ENCODE measurements at regions not wholly inside any gene's neighbourhood (a gene's known extent, or its start where the extent isn't known, plus 50 kb on each side); places are given as distances from the start of the nearest gene placed in this dataset.
A peak's percentile ranks its signal among the peaks of the same experiment; 100 is the strongest.
"Not testable (repeated sequence)": the region's sequence is repeated elsewhere in the genome, so short reads cannot be mapped to it uniquely, and the experiment has no call there.

GRCh38 chr3:16707260-16707659 is 102.0 kb upstream of the DAZL start:
- no peak for DNase-seq (ENCODE audit: low read depth in 4 of 4, low spot score in 1 of 4)

DNA sequence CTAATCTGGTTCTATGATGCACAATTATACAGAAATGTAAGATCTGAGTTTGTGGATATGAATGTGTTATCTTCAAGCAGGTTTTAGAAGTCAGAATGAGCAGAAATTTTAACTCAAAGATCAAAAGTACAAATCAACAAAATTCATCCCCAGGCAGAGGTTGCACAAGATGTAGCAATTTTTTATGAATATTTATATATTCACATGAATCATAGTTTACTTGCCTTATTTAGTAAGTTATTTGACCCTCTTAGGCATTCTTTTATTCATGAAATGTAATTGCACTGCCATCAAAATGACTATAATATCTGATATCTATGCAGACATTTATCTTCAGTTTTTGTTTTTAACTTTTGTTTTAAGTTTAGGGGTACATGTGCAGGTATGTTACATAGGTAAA is 103.1 kb upstream of the DAZL start:
- no peak for DNase-seq (ENCODE audit: low read depth in 4 of 4, low spot score in 1 of 4)

DNA sequence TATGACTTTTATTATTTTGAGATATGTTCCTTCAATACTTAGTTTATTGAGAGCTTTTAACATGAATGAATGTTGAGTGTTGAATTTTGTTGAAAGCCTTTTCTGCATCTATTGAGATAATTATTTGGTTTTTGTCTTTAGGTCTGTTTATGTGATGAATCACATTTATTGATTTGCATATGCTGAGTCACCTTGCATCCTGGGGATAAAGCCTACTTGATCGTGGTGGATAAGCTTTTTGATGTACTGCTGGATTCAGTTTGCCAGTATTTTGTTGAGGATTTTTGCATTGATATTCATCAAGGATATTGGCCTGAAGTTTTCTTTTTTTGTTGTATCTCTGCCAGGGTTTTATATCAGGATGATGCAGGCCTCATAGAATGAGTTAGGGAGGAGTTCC is 106.5 kb upstream of the DAZL start:
- DNase-seq (ENCODE audit: low read depth in 4 of 4, low spot score in 1 of 4), result not testable (repeated sequence)

- DNase-seq (ENCODE audit: low read depth in 4 of 4, low spot score in 1 of 4), result no peak
Measured at GRCh38 chr3:16715281-16715680, 110.1 kb upstream of the DAZL start.

GRCh38 chr3:16719426-16719825 is 114.2 kb upstream of the DAZL start:
- no peak for DNase-seq (ENCODE audit: low read depth in 4 of 4, low spot score in 1 of 4)

DNA sequence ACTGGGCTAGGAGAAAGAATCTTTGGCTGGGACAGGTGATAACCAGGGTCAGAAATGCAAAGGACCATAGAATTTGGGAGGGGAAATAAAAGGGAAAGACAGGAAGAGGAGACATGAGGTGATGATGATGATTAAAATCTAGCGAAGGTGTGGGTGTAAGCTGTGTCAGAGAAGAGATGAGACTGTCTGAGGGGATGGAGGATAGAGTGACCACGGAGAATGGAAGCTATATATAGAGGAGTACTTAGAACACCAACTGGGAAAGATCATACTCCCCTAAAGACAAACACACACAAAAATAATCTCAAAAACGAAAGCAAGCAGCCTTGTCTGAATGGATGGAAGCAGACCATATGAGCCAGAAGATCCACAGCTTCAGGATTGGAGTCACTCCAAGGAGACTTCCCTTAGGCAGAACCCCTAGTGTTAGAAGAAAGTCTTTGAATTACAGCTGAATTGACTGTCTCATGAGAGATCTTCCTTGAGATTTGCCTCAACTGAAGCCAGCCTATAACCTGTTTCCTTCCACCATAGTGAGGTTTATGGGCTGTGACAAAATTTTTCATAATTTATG is 115.2 kb upstream of the DAZL start:
- no peak for DNase-seq (ENCODE audit: low read depth in 4 of 4, low spot score in 1 of 4)

DNA sequence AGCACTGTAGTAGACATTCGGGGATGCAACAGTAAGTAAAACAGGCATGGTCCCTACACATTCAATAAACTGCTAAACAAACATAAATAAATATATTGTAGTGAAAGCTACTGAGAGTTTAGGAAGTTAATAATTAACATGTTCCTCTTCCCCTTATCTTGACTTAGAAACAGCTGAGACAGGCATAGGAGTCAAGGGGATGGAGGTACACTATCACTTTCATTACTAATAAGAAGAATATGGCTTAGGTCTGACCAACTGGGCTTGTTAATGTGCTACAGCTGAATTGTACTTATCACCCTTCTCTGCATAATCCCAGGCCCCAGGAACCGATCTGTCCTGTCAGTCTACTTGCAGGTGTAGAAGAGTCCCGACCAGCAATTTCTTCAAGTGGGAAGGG is 116.3 kb upstream of the DAZL start:
- no peak for DNase-seq (ENCODE audit: low read depth in 4 of 4, low spot score in 1 of 4)

- DNase-seq (ENCODE audit: low read depth in 4 of 4, low spot score in 1 of 4), result no peak
Measured at GRCh38 chr3:16723978-16724377, 118.8 kb upstream of the DAZL start.

DNA sequence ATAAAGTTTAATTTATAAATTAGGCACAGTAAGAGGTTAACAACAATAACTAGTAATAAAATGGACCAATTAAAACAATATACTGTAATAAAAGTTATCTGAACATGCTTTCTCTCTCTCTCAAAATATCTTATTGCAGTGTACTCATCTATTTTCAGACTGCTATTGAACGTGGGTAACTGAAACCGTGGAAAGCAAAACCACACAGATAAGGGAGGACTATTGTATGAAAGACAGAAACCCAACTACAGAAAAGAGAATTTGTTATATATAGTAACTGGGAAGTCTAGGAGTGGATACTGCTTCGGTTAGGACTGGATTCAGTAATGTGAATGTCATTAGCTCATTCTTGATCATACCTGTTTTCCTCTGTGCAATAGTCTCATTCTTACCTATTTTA is 119.3 kb upstream of the DAZL start:
- no peak for DNase-seq (ENCODE audit: low read depth in 4 of 4, low spot score in 1 of 4)

- no peak for DNase-seq (ENCODE audit: low read depth in 4 of 4, low spot score in 1 of 4)
Measured at GRCh38 chr3:16725972-16726371, 120.7 kb upstream of the DAZL start.

DNA sequence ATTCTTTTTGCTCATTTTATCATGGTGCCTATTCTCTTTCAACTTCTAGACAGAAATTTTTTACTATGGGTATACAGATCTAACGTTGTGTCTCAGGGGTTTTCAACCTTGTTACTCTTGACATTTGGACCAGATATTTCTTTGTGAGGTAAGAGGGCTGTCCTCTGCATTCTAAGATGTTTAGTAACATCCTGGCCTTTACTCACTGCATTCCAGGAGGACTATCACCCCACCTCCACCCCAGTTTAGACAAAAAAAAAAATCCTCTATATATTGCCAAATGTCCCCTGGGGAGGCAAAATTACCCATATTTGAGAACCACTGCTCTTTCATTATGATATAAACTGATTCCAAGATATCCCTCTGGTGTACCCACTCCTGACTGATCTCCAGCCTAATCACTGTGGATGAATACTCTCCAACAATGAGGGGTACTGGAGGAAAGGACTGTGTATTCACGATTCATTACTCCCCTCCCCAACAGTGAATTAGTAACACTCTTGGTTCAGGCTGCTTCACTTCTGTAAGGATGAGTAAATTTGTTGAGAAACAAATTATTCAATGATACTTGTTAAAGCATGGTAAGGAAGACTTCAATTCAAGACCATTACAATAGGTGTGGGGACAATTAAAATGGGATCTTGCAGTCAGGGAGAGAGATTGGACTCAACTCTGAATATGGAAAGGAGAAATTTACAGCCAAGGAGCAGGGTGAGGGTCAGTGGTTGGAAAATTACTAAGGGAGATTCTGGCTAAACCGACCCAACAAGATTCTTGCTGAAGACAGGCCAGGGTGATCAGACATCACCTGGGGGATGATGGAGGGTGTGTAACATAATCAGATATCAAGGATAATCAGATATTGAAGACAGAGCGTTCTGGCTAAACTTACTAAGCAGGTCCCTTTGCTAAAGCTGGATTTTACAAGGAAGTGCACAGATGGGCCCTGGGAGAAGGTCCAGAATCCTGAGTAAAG is 123.8 kb upstream of the DAZL start:
- DNase-seq (ENCODE audit: low read depth in 4 of 4, low spot score in 1 of 4), result no peak

- no peak for DNase-seq (ENCODE audit: low read depth in 4 of 4, low spot score in 1 of 4)
Measured at GRCh38 chr3:16738451-16738850, 133.2 kb upstream of the DAZL start.

DNA sequence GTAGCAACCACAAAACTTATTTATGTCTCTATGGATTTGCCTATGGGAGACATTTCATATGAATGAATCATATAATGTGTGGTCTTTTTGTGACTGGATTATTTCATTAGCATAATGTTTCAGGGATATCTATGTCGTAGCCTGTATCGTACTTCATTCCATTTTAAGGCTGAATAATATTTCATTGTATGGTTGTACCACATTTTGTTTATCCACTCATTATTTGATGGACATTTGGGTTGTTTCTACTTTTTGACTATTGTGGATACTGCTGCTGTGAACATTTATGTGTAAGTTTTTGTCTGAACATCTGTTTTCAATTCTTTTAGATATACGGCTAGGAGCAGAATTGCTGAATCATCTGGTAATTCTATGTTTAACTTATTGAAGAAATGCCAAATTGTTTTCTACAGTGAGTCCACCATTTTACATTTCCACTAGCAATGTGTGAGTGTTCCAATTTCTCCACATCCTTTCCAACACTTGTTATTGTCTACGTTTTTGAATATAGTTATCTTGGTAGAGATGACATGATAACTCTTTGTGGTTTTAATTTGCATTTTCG is 134.4 kb upstream of the DAZL start:
- no peak for DNase-seq (ENCODE audit: low read depth in 4 of 4, low spot score in 1 of 4)

GRCh38 chr3:16740515-16740914 is 135.3 kb upstream of the DAZL start:
- no peak for DNase-seq (ENCODE audit: low read depth in 4 of 4, low spot score in 1 of 4)

DNA sequence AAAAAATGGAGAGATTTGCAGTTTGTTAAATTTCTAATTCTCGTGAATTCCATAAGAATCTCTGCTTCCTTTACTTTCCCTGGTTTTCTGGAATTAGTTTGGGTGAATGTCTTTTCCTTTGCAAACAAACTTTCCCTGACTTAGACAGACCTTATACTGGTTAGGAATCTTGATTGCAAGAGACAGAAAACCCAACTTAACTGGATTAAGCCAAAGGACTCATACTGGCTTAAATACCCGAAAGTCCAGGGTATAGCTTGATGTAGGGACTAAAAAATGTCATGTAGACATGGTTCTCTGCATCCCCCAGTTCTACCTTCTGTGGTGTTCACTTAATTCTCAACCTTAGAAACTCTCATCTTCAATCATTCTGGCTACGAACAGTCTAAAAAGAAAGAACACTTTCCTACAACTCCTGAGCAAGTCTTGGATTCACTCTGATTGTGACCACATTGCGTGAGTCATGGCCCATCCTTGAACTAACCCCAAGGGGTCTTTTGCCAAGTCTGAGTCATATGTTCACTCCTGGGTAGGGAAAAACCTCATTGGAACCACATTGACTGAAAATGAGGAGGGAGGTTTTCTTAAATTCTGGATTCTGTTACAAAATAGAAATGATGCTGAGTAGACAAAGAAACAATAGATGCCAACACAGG is 136.0 kb upstream of the DAZL start:
- peak in 1 of 4 experiments; percentile 15 for DNase-seq (ENCODE audit: low read depth in 4 of 4, low spot score in 1 of 4)

DNA sequence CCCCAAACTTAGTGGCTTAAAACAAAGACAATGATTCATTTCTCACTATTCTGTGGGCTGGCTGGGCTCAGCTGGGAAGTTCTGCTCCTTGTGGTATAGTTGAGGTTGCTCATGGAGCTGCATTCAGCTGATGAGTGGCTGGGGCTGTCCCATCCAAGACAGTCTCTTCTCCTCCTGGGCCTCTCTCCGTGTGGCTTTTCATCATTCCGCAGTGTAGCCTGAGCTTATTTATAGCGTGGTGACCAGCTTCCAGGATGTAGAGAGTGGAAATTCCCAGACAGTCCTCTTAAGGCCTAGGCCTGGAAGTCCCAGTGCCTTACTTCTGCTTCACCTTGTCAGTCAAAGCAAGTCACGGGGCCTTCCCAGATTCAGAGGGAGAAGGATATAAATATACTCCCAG is 136.7 kb upstream of the DAZL start:
- DNase-seq (ENCODE audit: low read depth in 4 of 4, low spot score in 1 of 4), result no peak

- no peak for DNase-seq (ENCODE audit: low read depth in 4 of 4, low spot score in 1 of 4)
Measured at GRCh38 chr3:16743276-16743675, 138.1 kb upstream of the DAZL start.

DNA sequence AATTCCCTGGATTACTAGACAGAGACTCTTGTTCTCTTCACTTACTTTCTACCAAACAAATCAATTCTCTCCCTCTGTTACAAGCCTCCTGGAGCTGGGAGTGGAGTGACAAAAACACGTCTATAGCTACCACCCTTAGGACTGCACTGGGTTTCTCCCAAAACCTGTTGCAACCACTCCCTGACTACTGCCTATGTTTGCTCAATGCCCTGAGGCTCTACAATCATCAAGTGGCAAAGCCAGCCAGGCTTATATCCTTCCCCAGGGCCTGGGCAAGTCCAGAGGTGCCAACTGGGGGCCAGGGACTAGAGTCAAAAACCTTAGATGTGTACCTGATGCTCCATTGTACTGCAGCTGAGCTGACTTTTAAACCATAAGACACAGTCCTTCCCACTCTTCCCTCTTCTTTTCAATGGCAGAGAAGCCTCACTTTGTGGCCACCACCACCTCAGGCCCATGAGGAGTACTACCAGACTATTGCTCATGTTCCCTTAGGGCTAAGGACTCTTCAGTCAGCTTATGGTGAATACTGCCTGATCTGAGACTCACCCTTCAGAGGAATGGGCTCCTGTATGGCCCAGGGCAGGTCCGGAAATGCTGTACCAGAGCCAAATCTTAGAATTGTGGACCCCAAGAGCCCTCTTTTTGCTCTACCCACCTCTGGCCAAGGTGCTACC is 125.4 kb upstream of the PLCL2 start:
- DNase-seq (ENCODE audit: low read depth in 4 of 4, low spot score in 1 of 4), result no peak

DNA sequence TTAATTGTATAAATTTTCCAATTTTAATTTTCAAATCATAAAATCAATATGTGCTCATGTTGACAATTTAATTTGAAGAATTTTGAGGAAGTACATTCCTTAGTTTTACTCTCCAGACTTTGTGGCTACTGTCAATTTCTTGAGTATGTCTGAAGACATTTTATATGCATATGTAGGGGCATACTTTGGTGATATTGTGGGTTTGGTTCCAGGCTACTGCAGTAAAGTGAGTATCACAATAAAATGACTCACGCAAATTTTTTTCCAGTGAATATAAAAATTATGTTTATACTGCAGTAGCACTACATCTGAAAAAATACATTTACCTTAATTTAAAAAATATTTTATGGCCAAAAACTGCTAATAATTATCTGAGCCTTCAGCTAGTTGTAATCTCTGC is 123.2 kb upstream of the PLCL2 start:
- DNase-seq (ENCODE audit: low read depth in 4 of 4, low spot score in 1 of 4), result no peak

DNA sequence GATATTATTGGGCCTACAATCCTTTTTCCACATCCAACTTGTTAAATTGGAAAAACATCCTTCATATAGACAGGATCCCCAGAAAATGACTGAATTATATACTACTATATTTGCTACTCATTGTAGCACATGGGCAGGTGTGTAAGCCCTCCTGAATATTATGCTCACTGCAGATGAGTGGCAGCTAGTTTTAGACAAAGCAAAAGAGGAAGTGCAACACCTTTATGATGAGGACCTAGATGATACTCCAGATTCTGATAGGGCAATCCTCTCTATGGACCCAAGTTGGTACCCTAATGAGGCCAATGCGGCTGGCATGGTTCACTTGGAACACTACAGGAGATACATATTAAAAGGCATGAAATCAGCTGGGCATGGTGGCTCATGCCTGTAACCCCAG is 119.1 kb upstream of the PLCL2 start:
- DNase-seq (ENCODE audit: low read depth in 4 of 4, low spot score in 1 of 4), result no peak

DNA sequence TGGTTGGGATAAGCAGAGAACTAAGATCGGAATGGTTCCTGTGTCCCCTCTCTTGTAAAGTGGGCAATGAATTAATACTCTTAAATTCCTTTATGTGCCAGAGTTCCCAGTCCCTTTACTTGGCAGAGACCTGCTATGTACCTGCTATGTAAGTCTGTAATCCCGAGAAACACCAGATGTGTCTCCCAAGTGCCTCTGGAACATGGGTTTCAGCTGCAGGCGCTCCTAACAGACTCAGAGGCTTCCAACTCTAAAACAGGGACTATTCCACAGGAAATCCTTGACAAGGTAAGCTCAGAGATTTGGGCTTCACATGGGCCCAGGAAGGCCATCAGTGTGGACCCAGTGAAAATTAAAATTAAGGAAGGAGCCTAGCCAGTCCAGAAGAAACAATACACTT is 117.7 kb upstream of the PLCL2 start:
- no peak for DNase-seq (ENCODE audit: low read depth in 4 of 4, low spot score in 1 of 4)
